GM23338 (cell line): ENCODE measurements at regions not wholly inside any gene's neighbourhood (a gene's known extent, or its start where the extent isn't known, plus 50 kb on each side); places are given as distances from the start of the nearest gene placed in this dataset.

ENCODE experiments used
- CREB1 ChIP-seq: fragments of 250-450 bp; sonication (Bioruptor Pico); IDR thresholded peaks from 2 replicates; pipeline ENCODE4 v1.5.0; 2020; ENCODE audit warnings: low read depth, mild to moderate bottlenecking, moderate library complexity
- EZH2 ChIP-seq: fragments of 200-600 bp; sonication (generic); IDR thresholded peaks from one replicate; pipeline ENCODE4 v1.8.0; 2017; ENCODE audit warnings: antibody characterized with exemption, mild to moderate bottlenecking, low read depth; ENCODE audit not compliant: unreplicated experiment
- EZH2phosphoT487 ChIP-seq: fragments of 200-600 bp; sonication (generic); IDR thresholded peaks from one replicate; pipeline ENCODE4 v1.8.1; 2018; ENCODE audit warnings: antibody characterized with exemption; ENCODE audit not compliant: unreplicated experiment
- JUNB ChIP-seq: IDR thresholded peaks from one replicate; pipeline ENCODE4 v1.6.1; 2016; ENCODE audit warnings: antibody characterized with exemption; ENCODE audit not compliant: unreplicated experiment
- NANOG ChIP-seq: IDR thresholded peaks from 2 replicates; pipeline ENCODE4 v1.6.1; 2016; ENCODE audit warnings: antibody characterized with exemption, borderline replicate concordance
- POLR2AphosphoS5 ChIP-seq: IDR thresholded peaks from 2 replicates; pipeline ENCODE4 v1.6.1; 2016; ENCODE audit warnings: antibody characterized with exemption, low read depth
- TF ChIP-seq, protein P1 (sequence below), 2 experiments: fragments of 200-600 bp in 1 of 2; sonication (generic) in 1 of 2; conservative IDR thresholded peaks; 2 replicates each; pipeline versions ENCODE4 v1.5.1 to v1.6.1; 2016 to 2017; ENCODE audit warnings: antibody characterized with exemption in 2 of 2, low read depth in 2 of 2, mild to moderate bottlenecking in 2 of 2, moderate library complexity in 1 of 2
- TF ChIP-seq, protein P2 (sequence below): IDR thresholded peaks from one replicate; pipeline ENCODE4 v1.6.1; 2018; ENCODE audit warnings: antibody characterized with exemption; ENCODE audit not compliant: unreplicated experiment
- TF ChIP-seq, protein P3 (sequence below): IDR thresholded peaks from 2 replicates; pipeline ENCODE4 v1.6.1; 2016; ENCODE audit warnings: antibody characterized with exemption

DNA sequence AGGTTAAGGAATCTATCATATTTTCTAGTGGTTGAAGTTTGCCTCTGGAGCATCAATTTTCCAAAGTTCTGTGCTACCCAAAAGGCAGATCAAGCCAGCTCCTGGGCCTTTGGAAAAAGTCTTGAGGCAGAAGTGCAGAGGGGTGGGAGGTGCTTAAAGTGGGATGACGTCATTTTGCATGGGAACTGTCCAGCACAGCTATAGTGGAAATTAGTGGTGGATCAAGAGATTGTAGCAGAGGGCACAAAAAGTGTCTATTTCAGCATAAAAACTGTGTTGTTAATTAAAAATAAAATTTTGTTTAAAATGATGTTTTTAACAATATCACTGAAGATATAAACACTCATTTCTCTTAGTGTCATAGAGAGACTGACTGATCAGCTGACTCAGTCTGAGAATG is 221.9 kb downstream of the LRRN1 start:
- TF ChIP-seq, protein P1, sequence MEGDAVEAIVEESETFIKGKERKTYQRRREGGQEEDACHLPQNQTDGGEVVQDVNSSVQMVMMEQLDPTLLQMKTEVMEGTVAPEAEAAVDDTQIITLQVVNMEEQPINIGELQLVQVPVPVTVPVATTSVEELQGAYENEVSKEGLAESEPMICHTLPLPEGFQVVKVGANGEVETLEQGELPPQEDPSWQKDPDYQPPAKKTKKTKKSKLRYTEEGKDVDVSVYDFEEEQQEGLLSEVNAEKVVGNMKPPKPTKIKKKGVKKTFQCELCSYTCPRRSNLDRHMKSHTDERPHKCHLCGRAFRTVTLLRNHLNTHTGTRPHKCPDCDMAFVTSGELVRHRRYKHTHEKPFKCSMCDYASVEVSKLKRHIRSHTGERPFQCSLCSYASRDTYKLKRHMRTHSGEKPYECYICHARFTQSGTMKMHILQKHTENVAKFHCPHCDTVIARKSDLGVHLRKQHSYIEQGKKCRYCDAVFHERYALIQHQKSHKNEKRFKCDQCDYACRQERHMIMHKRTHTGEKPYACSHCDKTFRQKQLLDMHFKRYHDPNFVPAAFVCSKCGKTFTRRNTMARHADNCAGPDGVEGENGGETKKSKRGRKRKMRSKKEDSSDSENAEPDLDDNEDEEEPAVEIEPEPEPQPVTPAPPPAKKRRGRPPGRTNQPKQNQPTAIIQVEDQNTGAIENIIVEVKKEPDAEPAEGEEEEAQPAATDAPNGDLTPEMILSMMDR (conservative IDR thresholded peaks at IDR 0.05; ENCODE audit: low read depth in 2 of 2) = no peak
- TF ChIP-seq CREB1 (CRISPR knock-in tag) = 0 out of 2 replicates have a peak, but pooled peaks have one; percentile 31
- TF ChIP-seq POLR2AphosphoS5 = no peak
- TF ChIP-seq, protein P2, sequence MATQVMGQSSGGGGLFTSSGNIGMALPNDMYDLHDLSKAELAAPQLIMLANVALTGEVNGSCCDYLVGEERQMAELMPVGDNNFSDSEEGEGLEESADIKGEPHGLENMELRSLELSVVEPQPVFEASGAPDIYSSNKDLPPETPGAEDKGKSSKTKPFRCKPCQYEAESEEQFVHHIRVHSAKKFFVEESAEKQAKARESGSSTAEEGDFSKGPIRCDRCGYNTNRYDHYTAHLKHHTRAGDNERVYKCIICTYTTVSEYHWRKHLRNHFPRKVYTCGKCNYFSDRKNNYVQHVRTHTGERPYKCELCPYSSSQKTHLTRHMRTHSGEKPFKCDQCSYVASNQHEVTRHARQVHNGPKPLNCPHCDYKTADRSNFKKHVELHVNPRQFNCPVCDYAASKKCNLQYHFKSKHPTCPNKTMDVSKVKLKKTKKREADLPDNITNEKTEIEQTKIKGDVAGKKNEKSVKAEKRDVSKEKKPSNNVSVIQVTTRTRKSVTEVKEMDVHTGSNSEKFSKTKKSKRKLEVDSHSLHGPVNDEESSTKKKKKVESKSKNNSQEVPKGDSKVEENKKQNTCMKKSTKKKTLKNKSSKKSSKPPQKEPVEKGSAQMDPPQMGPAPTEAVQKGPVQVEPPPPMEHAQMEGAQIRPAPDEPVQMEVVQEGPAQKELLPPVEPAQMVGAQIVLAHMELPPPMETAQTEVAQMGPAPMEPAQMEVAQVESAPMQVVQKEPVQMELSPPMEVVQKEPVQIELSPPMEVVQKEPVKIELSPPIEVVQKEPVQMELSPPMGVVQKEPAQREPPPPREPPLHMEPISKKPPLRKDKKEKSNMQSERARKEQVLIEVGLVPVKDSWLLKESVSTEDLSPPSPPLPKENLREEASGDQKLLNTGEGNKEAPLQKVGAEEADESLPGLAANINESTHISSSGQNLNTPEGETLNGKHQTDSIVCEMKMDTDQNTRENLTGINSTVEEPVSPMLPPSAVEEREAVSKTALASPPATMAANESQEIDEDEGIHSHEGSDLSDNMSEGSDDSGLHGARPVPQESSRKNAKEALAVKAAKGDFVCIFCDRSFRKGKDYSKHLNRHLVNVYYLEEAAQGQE = peak; percentile 74
- no peak for TF ChIP-seq NANOG
- no peak for TF ChIP-seq EZH2
- TF ChIP-seq EZH2phosphoT487 = no peak
- TF ChIP-seq, protein P3, sequence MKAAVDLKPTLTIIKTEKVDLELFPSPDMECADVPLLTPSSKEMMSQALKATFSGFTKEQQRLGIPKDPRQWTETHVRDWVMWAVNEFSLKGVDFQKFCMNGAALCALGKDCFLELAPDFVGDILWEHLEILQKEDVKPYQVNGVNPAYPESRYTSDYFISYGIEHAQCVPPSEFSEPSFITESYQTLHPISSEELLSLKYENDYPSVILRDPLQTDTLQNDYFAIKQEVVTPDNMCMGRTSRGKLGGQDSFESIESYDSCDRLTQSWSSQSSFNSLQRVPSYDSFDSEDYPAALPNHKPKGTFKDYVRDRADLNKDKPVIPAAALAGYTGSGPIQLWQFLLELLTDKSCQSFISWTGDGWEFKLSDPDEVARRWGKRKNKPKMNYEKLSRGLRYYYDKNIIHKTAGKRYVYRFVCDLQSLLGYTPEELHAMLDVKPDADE = no peak
- TF ChIP-seq JUNB = no peak
